Esophagus muscularis mucosa (tissue), 3 donors: ENCODE measurements at regions not wholly inside any gene's neighbourhood (a gene's known extent, or its start where the extent isn't known, plus 50 kb on each side); places are given as distances from the start of the nearest gene placed in this dataset.

Experiments
- CTCF ChIP-seq, 3 experiments: fragments of 200-600 bp in 2 of 3; fragments of 450-650 bp in 1 of 3; sonication (generic) in 2 of 3; IDR thresholded peaks; one replicate each; pipeline ENCODE4 v1.5.1; 2017 to 2019; ENCODE audit warnings: antibody characterized with exemption in 3 of 3, mild to moderate bottlenecking in 2 of 3, moderate library complexity in 1 of 3
- POLR2A ChIP-seq: fragments of 450-650 bp; IDR thresholded peaks from one replicate; pipeline ENCODE4 v1.6.1; 2017; ENCODE audit warnings: antibody characterized with exemption, moderate library complexity, mild to moderate bottlenecking, low read depth
- POLR2AphosphoS5 ChIP-seq, 2 donors: sonication (generic); formaldehyde crosslinking; IDR thresholded peaks; one replicate each; pipeline ENCODE4 v1.6.1; 2017; ENCODE audit warnings: antibody characterized with exemption in 2 of 2

DNA sequence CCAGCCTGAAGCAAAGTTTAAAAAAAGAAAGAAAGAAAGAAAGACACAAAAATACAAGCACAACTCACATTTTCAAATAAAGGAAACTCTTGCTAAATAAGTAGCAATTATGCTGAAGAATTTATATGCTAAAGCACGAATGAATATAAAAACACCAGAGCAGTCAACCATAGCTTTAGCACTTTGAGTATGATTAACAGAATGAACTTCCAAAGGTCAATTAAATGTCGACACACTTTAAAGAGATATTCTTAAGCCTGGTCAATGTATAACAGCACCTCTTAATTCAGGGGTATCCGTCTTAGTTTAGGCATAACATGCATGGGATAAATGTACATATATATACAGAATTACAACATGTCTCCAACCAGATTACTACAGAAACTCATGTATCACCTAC, 125.9 kb downstream of the OGFRL1 start:
- no peak for TF ChIP-seq CTCF (IDR thresholded peaks at IDR 0.05)
- TF ChIP-seq POLR2A: no peak
- TF ChIP-seq POLR2AphosphoS5 (IDR thresholded peaks at IDR 0.05): no peak
